Right cardiac atrium (tissue), 5 donors: ENCODE measurements at regions not wholly inside any gene's neighbourhood (a gene's known extent, or its start where the extent isn't known, plus 50 kb on each side); places are given as distances from the start of the nearest gene placed in this dataset.

ENCODE experiments used
- ATAC-seq, 2 donors: fragments of 200-7000 bp; cut with Tn5 transposase; one replicate each; pipeline versions ENCODE4 v1.8.0 to v1.9.1; 2020; ENCODE audit warnings: moderate library complexity in 2 of 2, mild to moderate bottlenecking in 1 of 2
- DNase-seq, 3 donors: peaks; one replicate each; pipeline ENCODE4 v3.0.0-alpha.2; 2020
- H3K27ac ChIP-seq: one replicate; pipeline ENCODE4 v1.5.1; 2013; ENCODE audit warnings: mild to moderate bottlenecking, low read length, control low read depth, moderate library complexity
- H3K27me3 ChIP-seq: one replicate; pipeline ENCODE4 v1.6.1; 2013; ENCODE audit not compliant: control insufficient read depth, insufficient read depth
- H3K4me1 ChIP-seq: one replicate; pipeline ENCODE4 v1.6.1; 2013; ENCODE audit warnings: low read length; ENCODE audit not compliant: control insufficient read depth, insufficient read depth
- H3K4me3 ChIP-seq: one replicate; pipeline ENCODE4 v1.5.1; 2013; ENCODE audit warnings: low read length, control low read depth
- H3K9me3 ChIP-seq: one replicate; pipeline ENCODE4 v1.6.1; 2013; ENCODE audit warnings: low read length; ENCODE audit not compliant: control insufficient read depth
- WGBS: extraction: QIAGEN DNeasy Blood & Tissue Kit; methylation state at CpG from one replicate; pipeline ENCODE4 v1.1.7; 2013; 5-methylcytosine and 5-hydroxymethylcytosine counted together
- intact Hi-C, 4 donors: fragments of 100-400 bp; cut with DNase I; formaldehyde crosslinking; loops; one replicate each; pipeline versions ENCODE4 v1.11.0 to v1.14.0; 2022 to 2023
- donor health status: healthy with polysubstance abuse.
- donor health status: DM: no; HTN: yes; CAD: no.
- donor health status: DM: no; HTN: no; CAD: no.
- donor health status: DM: no; HTN: yes; CAD: no; lungs with severe emphysema.
- donor health status: DM: yes; HTN: yes; CAD: no.

DNA sequence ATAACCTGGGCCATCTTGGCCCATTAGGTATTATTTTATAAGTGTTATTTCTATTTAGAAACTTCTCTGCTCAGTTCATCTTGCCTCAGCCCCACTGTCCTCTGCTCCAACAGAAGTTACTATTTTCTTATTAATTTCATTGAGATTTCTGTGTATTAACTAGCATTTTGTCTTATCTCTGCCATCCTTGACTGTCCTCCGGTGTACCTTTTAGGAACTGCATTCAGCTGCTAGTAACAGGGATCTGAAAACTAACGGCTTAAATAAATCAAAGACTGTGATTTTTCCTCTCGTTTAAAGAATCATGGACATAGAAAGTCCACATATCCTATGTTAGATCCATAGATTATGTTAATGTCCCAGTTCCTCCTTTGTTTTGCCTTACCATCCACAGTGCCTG, 382.5 kb downstream of the MATN1 start:
- DNase-seq (no peak), ATAC-seq (no peak)
- intact Hi-C loops, result no loop called here
- no peak overlapping the region for H3K4me3 ChIP-seq
- no peaks in the 10 kb centered on the region for H3K9me3 ChIP-seq
- H3K4me1 ChIP-seq, result no peaks in the 10 kb centered on the region
- no peaks in the 10 kb centered on the region for H3K27me3 ChIP-seq
- H3K27ac ChIP-seq, result no peak overlapping the region
- 87% methylated on average over 3 of the region's 3 CpGs for WGBS

DNA sequence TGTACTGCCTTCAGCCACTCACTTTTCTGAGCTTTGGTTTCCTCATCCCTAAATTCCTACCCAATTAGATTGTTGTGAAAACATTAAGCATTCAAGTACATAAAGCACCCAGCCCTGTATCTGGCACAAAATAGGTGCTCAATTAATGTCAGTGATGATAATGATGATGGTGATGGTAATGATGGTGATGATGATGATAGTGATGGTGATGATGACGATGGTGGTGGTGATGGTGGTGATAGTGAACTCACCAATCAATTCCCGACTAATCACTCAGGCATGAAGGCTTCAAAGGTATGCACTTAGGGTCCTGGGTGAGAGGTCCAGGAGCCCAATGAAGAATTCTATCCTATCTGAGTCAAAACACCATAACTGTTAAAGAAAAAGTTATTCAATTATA, 383.5 kb downstream of the MATN1 start:
- ATAC-seq (no peak), DNase-seq (no peak)
- Histone ChIP-seq H3K4me1 (no peaks in the 10 kb centered on the region), H3K27me3 (no peaks in the 10 kb centered on the region), H3K4me3 (no peak overlapping the region), H3K27ac (no peak overlapping the region), H3K9me3 (no peaks in the 10 kb centered on the region)
- 75% methylated on average over 2 of the region's 2 CpGs for WGBS
- intact Hi-C loops, result no loop called here

- no peak for DNase-seq
- Histone ChIP-seq H3K9me3 (no peaks in the 10 kb centered on the region), H3K4me3 (no peak overlapping the region), H3K27me3 (no peaks in the 10 kb centered on the region), H3K27ac (no peak overlapping the region), H3K4me1 (no peaks in the 10 kb centered on the region)
- ATAC-seq, result no peak
- intact Hi-C loops, result no loop called here
- 89% methylated on average over 2 of the region's 2 CpGs for WGBS
Observed at GRCh38 chr1:30338765-30339164, 384.6 kb downstream of the MATN1 start.

- no peak overlapping the region for H3K27ac ChIP-seq
- intact Hi-C loops, result no loop called here
- H3K4me1 ChIP-seq, result no peaks in the 10 kb centered on the region
- ATAC-seq (no peak), DNase-seq (no peak)
- no peaks in the 10 kb centered on the region for H3K27me3 ChIP-seq
- no peaks in the 10 kb centered on the region for H3K9me3 ChIP-seq
- 64% methylated on average over 3 of the region's 3 CpGs for WGBS
- no peak overlapping the region for H3K4me3 ChIP-seq
Observed at GRCh38 chr1:30337324-30337620, 386.1 kb downstream of the MATN1 start.

DNA sequence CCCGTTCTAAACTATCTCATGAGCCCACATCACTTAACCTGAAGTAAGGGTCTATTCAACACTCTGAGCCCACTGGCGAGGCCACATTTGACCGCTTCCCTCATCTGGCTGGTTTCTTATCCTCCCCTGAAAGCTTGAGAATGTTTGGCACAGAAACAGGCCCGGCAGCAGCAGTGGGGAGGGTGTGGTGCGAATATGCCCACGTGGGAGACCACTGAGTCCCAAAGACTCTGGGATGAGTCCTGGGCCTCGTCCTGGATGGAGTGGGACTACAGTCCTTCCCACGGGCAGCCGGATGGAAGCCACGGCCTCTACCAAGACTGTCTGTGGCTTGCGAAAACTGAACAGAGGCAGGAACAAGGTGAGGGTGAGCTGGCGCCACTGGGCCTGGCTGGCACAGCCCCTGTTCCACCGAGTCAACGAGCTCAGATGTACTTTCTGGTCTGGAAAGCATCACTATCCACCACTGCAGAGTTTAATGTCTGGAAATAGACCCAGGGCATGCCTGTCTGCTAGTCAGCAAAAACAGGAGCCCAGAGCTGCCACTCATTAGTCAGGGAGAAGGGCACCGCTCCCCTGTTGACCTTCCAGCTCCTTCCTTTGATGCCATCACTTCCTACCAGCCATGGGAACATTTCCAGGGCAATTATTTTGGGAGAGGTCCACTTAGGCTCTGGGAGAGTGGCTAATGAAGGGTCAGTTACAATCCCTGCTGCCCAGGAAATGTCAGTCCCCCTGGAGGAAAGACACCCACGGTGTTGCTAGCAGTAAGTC, 386.6 kb downstream of the MATN1 start:
- no peak overlapping the region for H3K4me3 ChIP-seq
- no peaks in the 10 kb centered on the region for H3K4me1 ChIP-seq
- no peaks in the 10 kb centered on the region for H3K9me3 ChIP-seq
- intact Hi-C loops, result no loop called here
- H3K27me3 ChIP-seq, result no peaks in the 10 kb centered on the region
- 70% methylated on average over 16 of the region's 16 CpGs for WGBS
- ATAC-seq, result no peak
- peak in 1 of 3 donors; percentile 13 for DNase-seq
- no peak overlapping the region for H3K27ac ChIP-seq

- H3K4me1 ChIP-seq, result no peaks in the 10 kb centered on the region
- no peak overlapping the region for H3K4me3 ChIP-seq
- ATAC-seq, result no peak
- 88% methylated on average over 2 of the region's 2 CpGs for WGBS
- H3K27ac ChIP-seq, result no peak overlapping the region
- intact Hi-C loops, result no loop called here
- no peaks in the 10 kb centered on the region for H3K27me3 ChIP-seq
- DNase-seq, result no peak
- H3K9me3 ChIP-seq, result no peaks in the 10 kb centered on the region
Observed at GRCh38 chr1:30335997-30336390, 387.4 kb downstream of the MATN1 start.

DNA sequence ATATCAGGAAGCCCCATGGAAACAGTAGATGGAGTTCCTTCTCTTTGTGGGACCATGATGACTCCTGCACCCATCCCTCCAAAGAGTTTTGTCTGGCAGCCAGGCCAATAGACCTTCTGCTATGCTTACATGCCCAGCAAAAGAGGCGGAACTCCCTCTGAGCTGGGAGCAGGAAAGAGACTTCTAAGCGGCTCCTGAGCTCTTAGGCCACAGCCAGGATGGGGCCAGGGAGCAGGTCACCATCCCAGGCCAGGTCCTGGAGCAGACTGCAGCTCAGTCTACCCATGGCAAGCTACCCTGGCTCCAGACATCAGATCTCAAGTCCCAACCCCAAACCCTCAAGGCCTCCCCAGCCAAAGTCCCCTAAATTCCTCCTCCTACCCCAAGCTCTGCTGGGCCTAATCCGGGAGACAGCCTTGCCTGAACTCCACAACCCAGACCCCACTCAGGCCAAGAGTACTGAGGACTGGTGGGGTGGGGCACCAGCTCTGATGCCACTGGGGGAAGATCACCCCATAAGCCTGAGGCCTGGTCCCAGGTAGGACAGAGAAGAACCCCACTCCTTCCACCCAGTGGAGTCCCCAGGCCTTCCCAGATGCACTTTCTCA, 387.9 kb downstream of the MATN1 start:
- intact Hi-C loops, result no loop called here
- Histone ChIP-seq H3K27ac (no peak overlapping the region), H3K9me3 (no peaks in the 10 kb centered on the region), H3K27me3 (no peaks in the 10 kb centered on the region), H3K4me1 (no peaks in the 10 kb centered on the region), H3K4me3 (no peak overlapping the region)
- no peak for ATAC-seq
- 91% methylated on average over 3 of the region's 3 CpGs for WGBS
- peak in 2 of 3 donors; percentile 13 to 23 for DNase-seq

DNA sequence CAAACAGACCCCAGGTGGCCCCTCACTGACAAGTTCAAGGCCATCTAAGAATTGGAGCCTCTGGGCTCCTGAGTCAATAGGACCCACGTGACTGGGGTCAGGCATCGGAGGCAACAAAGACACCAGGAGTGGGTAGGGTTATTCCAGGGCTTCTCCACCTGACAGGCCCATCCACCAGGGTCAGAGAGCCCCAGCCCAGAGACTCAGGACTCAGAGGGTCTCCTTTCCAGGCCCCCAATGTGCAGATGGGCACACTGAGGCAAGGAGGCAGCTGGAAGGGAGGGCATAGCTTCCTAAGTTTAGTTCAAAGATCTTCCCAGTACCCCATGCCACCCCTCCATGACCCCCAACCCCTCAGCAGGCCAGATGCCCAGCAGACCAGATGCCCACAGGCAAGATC, 388.6 kb downstream of the MATN1 start:
- peak in 2 of 3 donors; percentile 6 to 25 for DNase-seq
- Histone ChIP-seq H3K9me3 (no peaks in the 10 kb centered on the region), H3K27ac (no peak overlapping the region), H3K4me1 (no peaks in the 10 kb centered on the region), H3K4me3 (no peak overlapping the region), H3K27me3 (no peaks in the 10 kb centered on the region)
- intact Hi-C loops, result no loop called here
- ATAC-seq, result no peak
- WGBS, result 77% methylated on average over 2 of the region's 2 CpGs

GRCh38 chr1:30332116-30333094, 391.0 kb downstream of the MATN1 start:
- no peak overlapping the region for H3K4me3 ChIP-seq
- no peaks in the 10 kb centered on the region for H3K4me1 ChIP-seq
- ATAC-seq, result no peak
- no peak overlapping the region for H3K27ac ChIP-seq
- whole genome bisulfite sequencing, result 76% methylated on average over 18 of the region's 18 CpGs
- no peaks in the 10 kb centered on the region for H3K9me3 ChIP-seq
- H3K27me3 ChIP-seq, result no peaks in the 10 kb centered on the region
- intact Hi-C loops, result no loop called here
- DNase-seq, result peak in 1 of 3 donors; percentile 22

DNA sequence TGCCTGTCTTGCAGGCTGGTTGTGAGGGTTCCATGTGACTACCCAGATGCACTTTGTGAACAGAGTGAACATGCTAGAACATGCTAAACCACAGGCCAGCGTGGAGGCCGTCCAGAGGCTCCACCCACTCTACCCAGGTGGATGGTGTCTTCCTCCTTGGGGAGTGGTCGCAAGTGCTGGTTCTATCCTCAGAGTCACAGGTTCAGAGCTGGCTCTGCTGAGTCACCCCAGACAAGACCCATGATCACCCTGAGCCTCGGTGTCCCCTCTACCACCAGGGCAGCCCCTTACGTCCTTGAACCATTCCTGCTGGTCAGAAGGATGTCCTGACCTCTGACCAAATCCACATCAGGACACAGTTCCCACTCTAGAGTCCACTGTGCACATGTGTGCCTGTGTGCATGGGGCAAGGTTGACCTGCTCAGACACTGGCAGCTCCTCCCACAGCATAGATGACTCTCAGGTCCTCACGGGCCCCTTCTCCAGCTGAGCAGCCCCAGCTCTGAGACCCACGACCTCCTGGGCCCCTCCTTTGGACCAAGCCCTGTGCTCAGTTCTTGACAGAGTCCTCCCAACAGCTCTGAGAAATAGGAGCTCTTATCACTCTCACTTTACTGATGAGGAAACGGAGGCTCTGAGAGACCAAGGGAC, 391.8 kb downstream of the MATN1 start:
- H3K4me1 ChIP-seq, result no peaks in the 10 kb centered on the region
- peak in 1 of 3 donors; percentile 11 for DNase-seq
- H3K27ac ChIP-seq, result no peak overlapping the region
- ATAC-seq, result no peak
- H3K4me3 ChIP-seq, result no peak overlapping the region
- H3K9me3 ChIP-seq, result no peaks in the 10 kb centered on the region
- no peaks in the 10 kb centered on the region for H3K27me3 ChIP-seq
- intact Hi-C loops, result no loop called here
- WGBS, result 71% methylated on average over 8 of the region's 8 CpGs

DNA sequence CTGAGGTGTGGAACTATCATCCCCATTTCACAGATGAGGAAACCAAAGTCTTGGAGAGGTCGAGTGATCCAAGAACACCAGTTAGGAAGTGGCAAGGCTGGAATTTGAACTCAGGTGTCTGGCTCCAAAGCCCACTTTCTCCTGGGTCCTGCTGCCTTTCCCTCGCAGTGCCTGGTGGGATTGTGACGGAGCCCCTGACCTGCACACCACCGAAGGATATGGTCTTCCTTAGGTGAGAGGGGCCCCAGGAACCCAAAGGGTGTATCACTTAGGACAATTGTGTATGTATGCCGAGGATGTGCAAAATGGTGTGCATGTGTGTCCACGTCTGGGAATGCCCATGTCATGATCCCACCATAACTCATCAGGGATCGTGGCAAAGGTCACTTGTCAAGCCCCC, 392.7 kb downstream of the MATN1 start:
- H3K27me3 ChIP-seq, result no peaks in the 10 kb centered on the region
- 74% methylated on average over 7 of the region's 7 CpGs for WGBS
- DNase-seq, result peak in 1 of 3 donors; percentile 4
- no peak overlapping the region for H3K27ac ChIP-seq
- no peaks in the 10 kb centered on the region for H3K9me3 ChIP-seq
- no peak for ATAC-seq
- H3K4me1 ChIP-seq, result no peaks in the 10 kb centered on the region
- intact Hi-C loops, result no loop called here
- no peak overlapping the region for H3K4me3 ChIP-seq
